Gastrocnemius medialis (tissue), 4 donors: ENCODE measurements at regions not wholly inside any gene's neighbourhood (a gene's known extent, or its start where the extent isn't known, plus 50 kb on each side); places are given as distances from the start of the nearest gene placed in this dataset.
"Not testable (repeated sequence)": the region's sequence is repeated elsewhere in the genome, so short reads cannot be mapped to it uniquely, and the experiment has no call there.

Experiments
- POLR2A ChIP-seq, 2 donors: fragments of 450-650 bp; IDR thresholded peaks; one replicate each; pipeline ENCODE4 v1.6.1; 2017; ENCODE audit warnings: antibody characterized with exemption in 2 of 2, mild to moderate bottlenecking in 2 of 2, moderate library complexity in 2 of 2
- TF ChIP-seq, protein P1 (sequence below), 5 experiments: fragments of 450-650 bp in 3 of 5; fragments of 200-600 bp in 2 of 5; sonication (generic) in 2 of 5; IDR thresholded peaks in 4 of 5; conservative IDR thresholded peaks in 1 of 5; 1 replicate in 4 of 5; 2 replicates in 1 of 5; pipeline ENCODE4 v1.5.1; 2016 to 2019; ENCODE audit warnings: antibody characterized with exemption in 5 of 5, mild to moderate bottlenecking in 3 of 5, moderate library complexity in 3 of 5

GRCh38 chr17:78293151-78293550 lies 61.7 kb downstream of the TMEM235 start:
- not testable (repeated sequence) for TF ChIP-seq POLR2A (IDR thresholded peaks at IDR 0.05)
- TF ChIP-seq, protein P1, sequence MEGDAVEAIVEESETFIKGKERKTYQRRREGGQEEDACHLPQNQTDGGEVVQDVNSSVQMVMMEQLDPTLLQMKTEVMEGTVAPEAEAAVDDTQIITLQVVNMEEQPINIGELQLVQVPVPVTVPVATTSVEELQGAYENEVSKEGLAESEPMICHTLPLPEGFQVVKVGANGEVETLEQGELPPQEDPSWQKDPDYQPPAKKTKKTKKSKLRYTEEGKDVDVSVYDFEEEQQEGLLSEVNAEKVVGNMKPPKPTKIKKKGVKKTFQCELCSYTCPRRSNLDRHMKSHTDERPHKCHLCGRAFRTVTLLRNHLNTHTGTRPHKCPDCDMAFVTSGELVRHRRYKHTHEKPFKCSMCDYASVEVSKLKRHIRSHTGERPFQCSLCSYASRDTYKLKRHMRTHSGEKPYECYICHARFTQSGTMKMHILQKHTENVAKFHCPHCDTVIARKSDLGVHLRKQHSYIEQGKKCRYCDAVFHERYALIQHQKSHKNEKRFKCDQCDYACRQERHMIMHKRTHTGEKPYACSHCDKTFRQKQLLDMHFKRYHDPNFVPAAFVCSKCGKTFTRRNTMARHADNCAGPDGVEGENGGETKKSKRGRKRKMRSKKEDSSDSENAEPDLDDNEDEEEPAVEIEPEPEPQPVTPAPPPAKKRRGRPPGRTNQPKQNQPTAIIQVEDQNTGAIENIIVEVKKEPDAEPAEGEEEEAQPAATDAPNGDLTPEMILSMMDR (IDR thresholded peaks at IDR 0.05 in 4 of 5, conservative IDR thresholded peaks at IDR 0.05 in 1 of 5), result not testable (repeated sequence)
